ENCODE measurements at regions not wholly inside any gene's neighbourhood (a gene's known extent, or its start where the extent isn't known, plus 50 kb on each side); places are given as distances from the start of the nearest gene placed in this dataset.

- intact Hi-C loops (cut with DNase I): no loop called here
- Histone ChIP-seq H3K27ac (no peak overlapping the region), H3K4me1 (ENCODE audit: insufficient read depth) (peaks cover 2% of the 10 kb centered on the region), H3K4me3 (no peak overlapping the region), H3K9me3 (no peaks in the 10 kb centered on the region), H3K36me3 (no peaks in the 10 kb centered on the region), H3K27me3 (no peaks in the 10 kb centered on the region)
- TF ChIP-seq CTCF (IDR thresholded peaks at IDR 0.05) (no peak), POLR2A (IDR thresholded peaks at IDR 0.05) (no peak), EP300 (IDR thresholded peaks at IDR 0.05) (no peak)
- DNase-seq: no peak
- WGBS, 3 donors: 83 to 87% (median 86%) methylated on average over 5 of the region's 5 CpGs
Observed at GRCh38 chr13:73873940-73874830, 260.0 kb downstream of the KLF12 start.

- intact Hi-C loops (cut with DNase I): no loop called here
- H3K9me3 ChIP-seq: no peaks in the 10 kb centered on the region
- H3K4me1 ChIP-seq (ENCODE audit: insufficient read depth): peaks cover 2% of the 10 kb centered on the region
- no peaks in the 10 kb centered on the region for H3K36me3 ChIP-seq
- no peaks in the 10 kb centered on the region for H3K27me3 ChIP-seq
- H3K27ac ChIP-seq: no peak overlapping the region
- TF ChIP-seq EP300 (IDR thresholded peaks at IDR 0.05) (no peak), CTCF (IDR thresholded peaks at IDR 0.05) (no peak), POLR2A (IDR thresholded peaks at IDR 0.05) (no peak)
- DNase-seq: no peak
- 65 to 96% (median 96%) methylated on average over 3 of the region's 3 CpGs for WGBS, 3 donors
- no peak overlapping the region for H3K4me3 ChIP-seq
Observed at GRCh38 chr13:73872397-73872796, 261.8 kb downstream of the KLF12 start.

- WGBS, 3 donors: 49 to 61% (median 51%) methylated on average over 15 of the region's 15 CpGs
- TF ChIP-seq CTCF (IDR thresholded peaks at IDR 0.05) (no peak), EP300 (IDR thresholded peaks at IDR 0.05) (no peak), POLR2A (IDR thresholded peaks at IDR 0.05) (no peak)
- Histone ChIP-seq H3K27ac (no peak overlapping the region), H3K4me3 (no peak overlapping the region), H3K4me1 (ENCODE audit: insufficient read depth) (peaks cover 2% of the 10 kb centered on the region), H3K27me3 (no peaks in the 10 kb centered on the region), H3K9me3 (no peaks in the 10 kb centered on the region), H3K36me3 (no peaks in the 10 kb centered on the region)
- DNase-seq: peak in 3 of 5 donors; percentile 24 to 43 (median 30)
- intact Hi-C loops (cut with DNase I): no loop called here
Observed at GRCh38 chr13:73870970-73871935, 263.0 kb downstream of the KLF12 start.

- 91 to 92% (median 92%) methylated on average over 5 of the region's 5 CpGs for WGBS, 3 donors
- TF ChIP-seq EP300 (IDR thresholded peaks at IDR 0.05) (no peak), CTCF (IDR thresholded peaks at IDR 0.05) (no peak), POLR2A (IDR thresholded peaks at IDR 0.05) (no peak)
- Histone ChIP-seq H3K27me3 (no peaks in the 10 kb centered on the region), H3K36me3 (no peaks in the 10 kb centered on the region), H3K9me3 (no peaks in the 10 kb centered on the region), H3K4me1 (ENCODE audit: insufficient read depth) (peaks cover 2% of the 10 kb centered on the region), H3K4me3 (no peak overlapping the region), H3K27ac (no peak overlapping the region)
- no peak for DNase-seq
- intact Hi-C loops (cut with DNase I): no loop called here
Observed at GRCh38 chr13:73870036-73870741, 264.0 kb downstream of the KLF12 start.

All from ovary (tissue), 7 donors.